ENCODE measurements at regions not wholly inside any gene's neighbourhood (a gene's known extent, or its start where the extent isn't known, plus 50 kb on each side); places are given as distances from the start of the nearest gene placed in this dataset.
"Not testable (repeated sequence)": the region's sequence is repeated elsewhere in the genome, so short reads cannot be mapped to it uniquely, and the experiment has no call there.

DNA sequence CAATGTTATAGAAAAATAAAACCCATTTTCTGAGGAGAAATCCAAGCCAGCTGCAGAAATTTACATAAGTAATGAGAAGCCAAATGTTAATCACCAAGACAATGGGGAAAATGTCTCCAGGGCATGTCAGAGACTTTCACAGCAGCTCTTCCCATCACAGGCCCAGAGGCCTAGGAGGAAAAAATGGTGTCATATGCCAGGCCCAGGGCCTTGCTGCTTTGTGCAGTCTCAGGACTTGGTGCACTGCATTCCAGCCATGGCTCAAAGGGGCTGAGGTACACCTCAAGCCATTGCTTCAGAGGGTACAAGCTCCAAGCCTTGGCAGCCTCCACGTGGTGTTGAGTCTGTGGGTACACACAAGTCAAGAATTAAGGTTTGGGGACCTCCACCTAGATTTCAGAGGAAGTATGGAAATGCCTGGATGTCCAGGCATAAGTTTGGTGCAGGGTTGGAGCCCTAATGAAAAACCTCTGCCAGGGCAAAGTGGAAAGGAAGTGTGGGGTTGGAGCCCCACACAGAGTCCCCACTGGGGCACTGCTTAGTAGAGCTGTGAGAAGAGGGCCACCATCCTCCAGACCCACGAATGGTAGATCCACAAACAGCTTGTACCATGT is 163.0 kb downstream of the THBS2 start:
- BruUV-seq (replicated peaks); H4K5ac ChIP-seq (ENCODE audit: low read depth, low read length); H3K56ac ChIP-seq (ENCODE audit: extremely low read depth, insufficient read depth, low read length); H3K23ac ChIP-seq (ENCODE audit: low read depth, low read length); intact Hi-C loops (cut with micrococcal nuclease); H3K4ac ChIP-seq (ENCODE audit: low read depth, low read length); ATAC-seq (ENCODE audit: low read depth); H2BK20ac ChIP-seq (ENCODE audit: low read depth, low read length); H2AK5ac ChIP-seq (ENCODE audit: low read depth, low read length); H3K14ac ChIP-seq (replicated peaks; ENCODE audit: low read depth, low read length); DNase-seq; H3K9me1 ChIP-seq (ENCODE audit: insufficient read depth, low read length); H2AFZ ChIP-seq (replicated peaks; ENCODE audit: low read length, poor library complexity); H3K4me2 ChIP-seq (ENCODE audit: low read depth, low read length); CTCF ChIA-PET; H3K79me1 ChIP-seq (ENCODE audit: low read depth in 1 of 2, low read length in 2 of 2); H3K4me3 ChIP-seq (ENCODE audit: insufficient read depth, low read depth, low read length); H4K20me1 ChIP-seq (ENCODE audit: insufficient read depth, low read length); H2BK5ac ChIP-seq (ENCODE audit: low read depth, low read length, poor library complexity, severe bottlenecking); H4K8ac ChIP-seq (ENCODE audit: low read depth in 2 of 2, low read length in 2 of 2); H3K4me1 ChIP-seq (ENCODE audit: control insufficient read depth, insufficient read depth, low read length); H3K27me3 ChIP-seq (ENCODE audit: control insufficient read depth, insufficient read depth, low read length); H3K36me3 ChIP-seq (ENCODE audit: control insufficient read depth, insufficient read depth, low read length); H3K27ac ChIP-seq (ENCODE audit: insufficient read depth, low read length); H3K18ac ChIP-seq (ENCODE audit: low read depth, low read length); dilution Hi-C loops (cut with HindIII; ENCODE audit: low sequenced_read_pairs, unreplicated experiment); POLR2A ChIA-PET (ENCODE audit: unreplicated experiment); H3K9me3 ChIP-seq (ENCODE audit: control insufficient read depth, insufficient read depth, low read length); H2AK9ac ChIP-seq (replicated peaks; ENCODE audit: low read depth, low read length, poor library complexity); in situ Hi-C loops (cut with MboI; ENCODE audit: low sequenced_read_pairs); H2BK15ac ChIP-seq (ENCODE audit: low read depth, low read length); H4K91ac ChIP-seq (ENCODE audit: insufficient read depth, low read depth, low read length); H3K9ac ChIP-seq (ENCODE audit: low read depth, low read length); H2BK120ac ChIP-seq (ENCODE audit: low read depth, low read length): not testable (repeated sequence)
- WGBS, 2 experiments (ENCODE audit: extremely low coverage in 2 of 2, insufficient read length in 1 of 2), result no CpG with 5 or more reads among the region's 2 CpGs
